T-cell (primary cell): ENCODE measurements at regions not wholly inside any gene's neighbourhood (a gene's known extent, or its start where the extent isn't known, plus 50 kb on each side); places are given as distances from the start of the nearest gene placed in this dataset.

Experiments used
- ATAC-seq, 4 experiments: fragments of 200-7000 bp in 3 of 4; fragments of 150-1000 bp in 1 of 4; cut with Tn5 transposase; replicated peaks in 1 of 4; 1 replicate in 3 of 4; 2 replicates in 1 of 4; pipeline ENCODE4 v1.10.0; 2021; ENCODE audit warnings: moderate library complexity in 3 of 4, mild to moderate bottlenecking in 2 of 4, moderate number of reproducible peaks in 1 of 4
- CTCF ChIA-PET, 2 donors: fragments of 300-600 bp; sonication (Branson Sonifier 250); formaldehyde crosslinking; loops; one replicate each; lab custom pipeline; 2022; ENCODE audit warnings: antibody characterized with exemption in 2 of 2; lab: Charles Lee
- POLR2A ChIA-PET, 2 donors: fragments of 300-600 bp; sonication (Branson Sonifier 250); formaldehyde crosslinking; loops; one replicate each; lab custom pipeline; 2022; ENCODE audit warnings: antibody characterized with exemption in 2 of 2; lab: Charles Lee
- DNase-seq, 35 experiments: peaks; one replicate each; pipeline versions ENCODE4 v3.0.0 to v3.0.0-alpha.2; 2013 to 2023
- H3K27ac ChIP-seq: one replicate; pipeline ENCODE4 v1.5.1; 2013; ENCODE audit warnings: low read length
- H3K27me3 ChIP-seq, 2 experiments: replicated peaks in 1 of 2; 1 replicate in 1 of 2; 2 replicates in 1 of 2; pipeline versions ENCODE4 v1.6.1 to v1.7.0; 2013; ENCODE audit warnings: low read length in 1 of 2, mixed read lengths in 1 of 2; ENCODE audit not compliant: control insufficient read depth in 2 of 2, insufficient read depth in 2 of 2; ENCODE audit errors: extremely low read depth in 1 of 2
- H3K36me3 ChIP-seq, 2 donors: 1 replicate in 1 of 2; 2 replicates in 1 of 2; pipeline versions ENCODE4 v1.6.1 to v1.7.0; 2013; ENCODE audit warnings: low read length in 1 of 2; ENCODE audit not compliant: control insufficient read depth in 2 of 2, insufficient read depth in 1 of 2; ENCODE audit errors: extremely low read depth in 1 of 2
- H3K4me1 ChIP-seq, 2 experiments: 1 replicate in 1 of 2; 2 replicates in 1 of 2; pipeline versions ENCODE4 v1.6.1 to v1.7.0; 2013; ENCODE audit warnings: low read length in 2 of 2, mixed read lengths in 1 of 2; ENCODE audit not compliant: insufficient read depth in 2 of 2, control insufficient read depth in 1 of 2; ENCODE audit errors: extremely low read depth in 1 of 2
- H3K4me3 ChIP-seq, 2 donors: 1 replicate in 1 of 2; 2 replicates in 1 of 2; pipeline versions ENCODE4 v1.5.1 to v1.7.0; 2013; ENCODE audit warnings: mild to moderate bottlenecking in 2 of 2, low read length in 1 of 2, moderate library complexity in 1 of 2; ENCODE audit not compliant: control insufficient read depth in 1 of 2; ENCODE audit errors: extremely low read depth in 1 of 2
- H3K9me3 ChIP-seq: 2 replicates; pipeline ENCODE4 v1.7.0; 2013
- H3K27ac Mint-ChIP-seq, 2 donors: one replicate each; pipeline ENCODE4 v1.8.0; 2020 to 2021; ENCODE audit warnings: mild to moderate bottlenecking in 2 of 2, mixed read lengths in 2 of 2
- H3K27me3 Mint-ChIP-seq, 2 donors: one replicate each; pipeline ENCODE4 v1.8.0; 2021 to 2022; ENCODE audit warnings: mixed read lengths in 2 of 2
- H3K36me3 Mint-ChIP-seq: one replicate; pipeline ENCODE4 v1.8.0; 2021; ENCODE audit warnings: mixed read lengths
- H3K4me1 Mint-ChIP-seq, 3 donors: one replicate each; pipeline ENCODE4 v1.8.0; 2020 to 2022; ENCODE audit warnings: mixed read lengths in 3 of 3, mild to moderate bottlenecking in 1 of 3
- H3K4me3 Mint-ChIP-seq, 3 donors: one replicate each; pipeline ENCODE4 v1.8.0; 2020 to 2022; ENCODE audit warnings: mild to moderate bottlenecking in 3 of 3, mixed read lengths in 3 of 3, moderate library complexity in 3 of 3
- H3K9me3 Mint-ChIP-seq, 3 donors: one replicate each; pipeline ENCODE4 v1.8.0; 2020 to 2022; ENCODE audit warnings: mixed read lengths in 3 of 3
- WGBS: methylation state at CpG from one replicate; pipeline ENCODE4 v1.1.5; 2013; ENCODE audit warnings: missing lambda C conversion rate; ENCODE audit not compliant: insufficient coverage; 5-methylcytosine and 5-hydroxymethylcytosine counted together

- no peak for ATAC-seq
- peak overlapping the region in 1 of 2 donors; percentile 30 for H3K27ac Mint-ChIP-seq
Observed at GRCh38 chr1:172821609-172822274, 162.8 kb downstream of the FASLG start.

GRCh38 chr1:172822886-172823285, 164.0 kb downstream of the FASLG start:
- CTCF ChIA-PET: interaction anchor here in 1 of 2 donors (0.7 kb wide), 1 partner anchor 1029 kb away, joined by 3 read pairs; no protein-coding TSS in a partner anchor
- DNase-seq (no peak), ATAC-seq (no peak)
- H3K36me3 Mint-ChIP-seq: no peaks in the 10 kb centered on the region
- Histone ChIP-seq H3K36me3 (no peaks in the 10 kb centered on the region), H3K4me1 (peaks cover 6 to 15% of the 10 kb centered on the region in 2 experiments), H3K9me3 (no peaks in the 10 kb centered on the region), H3K27me3 (no peaks in the 10 kb centered on the region), H3K4me3 (no peak overlapping the region), H3K27ac (no peak overlapping the region)
- no peak overlapping the region for H3K4me3 Mint-ChIP-seq
- POLR2A ChIA-PET: no interaction called here
- H3K27me3 Mint-ChIP-seq: no peaks in the 10 kb centered on the region
- no peaks in the 10 kb centered on the region for H3K9me3 Mint-ChIP-seq
- H3K4me1 Mint-ChIP-seq: peaks cover 21 to 28% (median 23%) of the 10 kb centered on the region in 3 donors
- no peak overlapping the region for H3K27ac Mint-ChIP-seq
- WGBS: no CpG with 5 or more reads among the region's 1 CpG

More at GRCh38 chr1:172821609-172822274, 162.8 kb downstream of the FASLG start:
- Mint-ChIP-seq H3K4me1 (peaks cover 25 to 38% (median 32%) of the 10 kb centered on the region in 3 donors), H3K36me3 (no peaks in the 10 kb centered on the region), H3K9me3 (no peaks in the 10 kb centered on the region), H3K4me3 (no peak overlapping the region), H3K27me3 (no peaks in the 10 kb centered on the region)
- ChIA-PET POLR2A (no interaction called here), CTCF (no interaction called here)
- peaks cover 6 to 15% of the 10 kb centered on the region in 2 experiments for H3K4me1 ChIP-seq
- WGBS: 100% methylated on average over 1 of the region's 1 CpG
- no peaks in the 10 kb centered on the region for H3K27me3 ChIP-seq
- no peaks in the 10 kb centered on the region for H3K36me3 ChIP-seq
- H3K9me3 ChIP-seq: no peaks in the 10 kb centered on the region
- H3K27ac ChIP-seq: no peak overlapping the region
- H3K4me3 ChIP-seq: no peak overlapping the region
- DNase-seq: no peak

GRCh38 chr1:172823534-172823933, 164.6 kb downstream of the FASLG start:
- ChIA-PET POLR2A (no interaction called here), CTCF (interaction anchor here in 1 of 2 donors (0.6 kb wide), 1 partner anchor 587 kb away, joined by 3 read pairs; no protein-coding TSS in a partner anchor)
- Histone ChIP-seq H3K27ac (no peak overlapping the region), H3K36me3 (no peaks in the 10 kb centered on the region), H3K4me1 (peaks cover 4 to 11% of the 10 kb centered on the region in 2 experiments), H3K27me3 (no peaks in the 10 kb centered on the region), H3K9me3 (no peaks in the 10 kb centered on the region), H3K4me3 (no peak overlapping the region)
- no peak overlapping the region for H3K4me3 Mint-ChIP-seq
- peak overlapping the region in 1 of 2 donors; percentile 12 for H3K27ac Mint-ChIP-seq
- H3K4me1 Mint-ChIP-seq: peaks cover 14 to 23% (median 17%) of the 10 kb centered on the region in 3 donors
- H3K36me3 Mint-ChIP-seq: no peaks in the 10 kb centered on the region
- ATAC-seq (no peak), DNase-seq (no peak)
- H3K27me3 Mint-ChIP-seq: no peaks in the 10 kb centered on the region
- no peaks in the 10 kb centered on the region for H3K9me3 Mint-ChIP-seq

DNA sequence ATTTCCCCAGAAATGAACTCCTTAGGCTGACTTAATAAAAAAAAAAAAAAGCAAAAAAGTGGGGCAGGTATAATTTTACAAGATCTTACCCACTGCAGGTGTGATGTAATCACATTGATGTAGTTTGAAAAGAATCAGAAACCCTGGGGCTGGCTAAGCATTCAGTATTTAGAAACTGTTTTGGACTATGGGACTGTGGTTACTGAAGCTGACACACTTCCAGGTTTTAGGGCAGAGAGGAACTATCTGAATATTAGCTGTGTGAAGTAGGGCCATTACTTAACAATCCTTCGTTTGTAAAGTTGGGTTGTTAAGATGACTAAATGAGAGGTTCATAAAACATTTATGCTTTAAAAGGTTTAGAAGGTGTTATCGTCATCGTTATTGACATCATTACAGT, 165.3 kb downstream of the FASLG start:
- no peak overlapping the region for H3K4me3 Mint-ChIP-seq
- ATAC-seq (no peak), DNase-seq (no peak)
- CTCF ChIA-PET: interaction anchor here in 1 of 2 donors (0.6 to 0.9 kb wide), 2 partner anchors 46 to 586 kb away, joined by 3 read pairs; no protein-coding TSS in a partner anchor
- H3K27ac Mint-ChIP-seq: no peak overlapping the region
- no CpG with 5 or more reads among the region's 3 CpGs for WGBS
- POLR2A ChIA-PET: interaction anchor here in 1 of 2 donors (0.5 kb wide), 1 partner anchor 19 kb away, joined by 9 read pairs; no protein-coding TSS in a partner anchor
- Histone ChIP-seq H3K36me3 (no peaks in the 10 kb centered on the region), H3K9me3 (no peaks in the 10 kb centered on the region), H3K27ac (no peak overlapping the region), H3K4me3 (no peak overlapping the region), H3K27me3 (no peaks in the 10 kb centered on the region), H3K4me1 (peaks cover 0 to 5% of the 10 kb centered on the region in 2 experiments)
- H3K9me3 Mint-ChIP-seq: no peaks in the 10 kb centered on the region
- no peaks in the 10 kb centered on the region for H3K27me3 Mint-ChIP-seq
- H3K36me3 Mint-ChIP-seq: no peaks in the 10 kb centered on the region
- peaks cover 8 to 16% (median 10%) of the 10 kb centered on the region in 3 donors for H3K4me1 Mint-ChIP-seq

DNA sequence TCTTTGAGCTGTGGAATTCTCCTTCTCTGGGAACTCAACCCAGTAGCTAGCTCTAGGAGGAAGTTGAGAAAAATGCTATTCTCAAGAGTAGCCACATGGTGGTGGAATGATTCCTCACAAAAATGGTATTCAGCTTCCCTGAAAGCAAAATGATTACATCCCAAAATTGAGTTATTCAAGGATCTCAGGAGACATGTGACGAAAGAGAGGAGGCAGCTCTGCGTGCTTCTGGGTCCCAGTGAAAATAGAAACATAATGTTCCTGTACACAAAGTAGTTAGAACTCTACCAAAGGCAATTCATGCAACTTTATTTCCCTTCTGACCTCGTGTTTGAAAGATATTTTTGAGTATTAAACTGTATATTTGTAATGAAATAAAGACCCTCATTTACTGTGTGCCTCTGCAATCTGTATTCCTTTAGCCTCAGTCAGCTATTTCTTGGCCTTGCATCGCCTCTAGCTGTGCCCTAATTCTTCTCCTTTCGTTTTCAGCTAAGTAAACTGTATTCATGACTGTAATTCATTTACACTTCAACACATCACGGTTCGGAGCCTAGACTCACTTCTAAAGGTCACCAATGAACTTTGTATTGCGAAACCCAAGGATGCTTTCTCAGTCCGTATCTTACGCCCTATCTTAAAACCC, 167.3 kb downstream of the FASLG start:
- no peak overlapping the region for H3K27ac Mint-ChIP-seq
- POLR2A ChIA-PET: interaction anchor here in 1 of 2 donors (0.7 kb wide), 1 partner anchor 190 kb away, joined by 4 read pairs; no protein-coding TSS in a partner anchor
- ATAC-seq (peak in 3 of 4 experiments; percentile 15 to 58 (median 39)), DNase-seq (peak in 1 of 35 experiments; percentile 38)
- Histone ChIP-seq H3K36me3 (no peaks in the 10 kb centered on the region), H3K4me1 (no peaks in the 10 kb centered on the region), H3K27ac (no peak overlapping the region), H3K9me3 (no peaks in the 10 kb centered on the region), H3K27me3 (no peaks in the 10 kb centered on the region), H3K4me3 (no peak overlapping the region)
- H3K4me3 Mint-ChIP-seq: no peak overlapping the region
- WGBS: 48% methylated on average over 7 of the region's 10 CpGs
- no peaks in the 10 kb centered on the region for H3K27me3 Mint-ChIP-seq
- no peaks in the 10 kb centered on the region for H3K9me3 Mint-ChIP-seq
- H3K4me1 Mint-ChIP-seq: peaks cover 0 to 5% (median 0%) of the 10 kb centered on the region in 3 donors
- no peaks in the 10 kb centered on the region for H3K36me3 Mint-ChIP-seq
- CTCF ChIA-PET: interaction anchor here (0.7 to 2.8 kb wide), 10 partner anchors 14 to 376 kb away, joined by 3 to 10 read pairs (median 3); no protein-coding TSS in a partner anchor

- no peaks in the 10 kb centered on the region for H3K9me3 ChIP-seq
- H3K4me1 ChIP-seq: no peaks in the 10 kb centered on the region
- H3K4me1 Mint-ChIP-seq: peaks cover 0 to 11% (median 3%) of the 10 kb centered on the region in 3 donors
- WGBS: no CpG with 5 or more reads among the region's 1 CpG
- no peaks in the 10 kb centered on the region for H3K9me3 Mint-ChIP-seq
- no peak overlapping the region for H3K4me3 ChIP-seq
- H3K27me3 ChIP-seq: no peaks in the 10 kb centered on the region
- no peak for DNase-seq
- H3K27ac Mint-ChIP-seq: no peak overlapping the region
- POLR2A ChIA-PET: interaction anchor here in 1 of 2 donors (0.6 kb wide), 2 partner anchors 131 to 1627 kb away, joined by 7 to 11 read pairs; no protein-coding TSS in a partner anchor
- H3K36me3 ChIP-seq: no peaks in the 10 kb centered on the region
- H3K27me3 Mint-ChIP-seq: no peaks in the 10 kb centered on the region
- H3K36me3 Mint-ChIP-seq: no peaks in the 10 kb centered on the region
- no peak overlapping the region for H3K27ac ChIP-seq
- CTCF ChIA-PET: interaction anchor here (0.7 to 2.8 kb wide), 3 partner anchors 82 kb away, joined by 3 to 10 read pairs (median 4); no protein-coding TSS in a partner anchor
- H3K4me3 Mint-ChIP-seq: no peak overlapping the region
- no peak for ATAC-seq
Observed at GRCh38 chr1:172827301-172827700, 168.4 kb downstream of the FASLG start.
